ENCODE measurements at regions not wholly inside any gene's neighbourhood (a gene's known extent, or its start where the extent isn't known, plus 50 kb on each side); places are given as distances from the start of the nearest gene placed in this dataset.

DNA sequence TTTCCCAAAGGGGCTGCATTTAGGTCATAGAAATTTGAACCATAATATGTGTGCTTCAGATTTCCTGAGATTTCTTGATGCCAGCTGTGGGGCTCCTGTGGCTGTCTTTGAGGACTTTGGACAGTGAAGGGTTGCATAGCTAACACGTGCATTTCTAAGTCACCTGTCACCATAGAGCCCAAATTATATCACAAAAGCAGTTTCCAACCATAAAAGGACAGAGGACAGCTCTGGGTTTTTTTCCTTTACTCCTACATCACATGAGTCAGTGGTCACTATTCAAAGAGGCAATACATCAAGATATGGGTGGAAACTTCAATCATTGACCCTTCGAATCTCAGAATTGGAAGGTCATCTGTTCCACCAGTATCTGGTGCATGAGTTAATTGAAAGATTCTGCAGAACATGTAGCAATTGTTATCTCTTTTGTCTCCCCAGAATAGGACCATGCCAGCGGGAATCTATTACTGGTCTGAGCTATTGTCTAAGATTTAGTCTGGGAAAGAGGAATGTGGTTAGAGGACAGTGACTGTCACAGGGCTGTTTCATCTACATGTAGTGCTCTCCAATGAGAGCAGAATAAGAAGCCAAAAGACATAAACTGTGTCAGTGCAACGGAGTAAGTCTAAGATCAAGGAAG lies 133.5 kb downstream of the AASDH start:
- H3K27me3 Mint-ChIP-seq: peaks cover 31% of the 10 kb centered on the region
- H3K4me3 Mint-ChIP-seq: no peak overlapping the region
- no peaks in the 10 kb centered on the region for H3K4me1 Mint-ChIP-seq
- ATAC-seq (no peak), DNase-seq (no peak)
- no peak overlapping the region for H3K27ac Mint-ChIP-seq
- H3K9me3 ChIP-seq (ENCODE audit: control insufficient read depth, low read length, poor library complexity, severe bottlenecking): no peaks in the 10 kb centered on the region
- no peaks in the 10 kb centered on the region for H3K36me3 Mint-ChIP-seq (ENCODE audit: low read depth)

DNA sequence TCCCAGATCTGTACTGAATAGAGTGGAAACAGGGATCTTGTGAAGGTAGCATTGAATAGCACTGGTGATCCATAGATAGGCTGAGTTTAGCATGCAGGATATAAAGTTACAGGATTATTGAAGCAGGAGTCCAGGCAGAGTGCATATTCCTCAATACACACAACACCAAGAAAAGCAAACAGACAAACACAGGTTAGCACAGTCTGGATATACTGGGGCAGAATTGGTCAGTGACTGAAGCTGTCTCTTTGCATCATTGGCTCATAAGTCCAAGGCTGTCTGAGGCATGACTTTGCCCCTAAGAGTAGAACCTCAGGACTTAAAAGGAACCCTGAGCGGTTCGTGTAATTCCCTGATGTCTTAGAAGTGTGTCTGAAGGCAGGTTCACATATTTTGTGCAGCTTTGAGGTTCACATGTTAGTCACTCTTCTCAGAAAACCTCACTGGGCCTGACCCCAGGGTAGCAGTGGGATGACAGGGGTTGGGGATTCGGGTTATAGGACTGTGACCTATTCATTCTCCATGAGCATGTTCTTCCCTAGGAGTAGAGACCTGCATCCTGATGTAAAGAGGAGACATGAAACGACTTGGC lies 134.6 kb downstream of the AASDH start:
- H3K4me3 Mint-ChIP-seq: no peak overlapping the region
- DNase-seq: no peak
- H3K36me3 Mint-ChIP-seq (ENCODE audit: low read depth): no peaks in the 10 kb centered on the region
- no peaks in the 10 kb centered on the region for H3K4me1 Mint-ChIP-seq
- H3K27me3 Mint-ChIP-seq: peaks cover 35% of the 10 kb centered on the region
- H3K27ac Mint-ChIP-seq: no peak overlapping the region
- ATAC-seq: no peak
- H3K9me3 ChIP-seq (ENCODE audit: control insufficient read depth, low read length, poor library complexity, severe bottlenecking): no peaks in the 10 kb centered on the region

DNA sequence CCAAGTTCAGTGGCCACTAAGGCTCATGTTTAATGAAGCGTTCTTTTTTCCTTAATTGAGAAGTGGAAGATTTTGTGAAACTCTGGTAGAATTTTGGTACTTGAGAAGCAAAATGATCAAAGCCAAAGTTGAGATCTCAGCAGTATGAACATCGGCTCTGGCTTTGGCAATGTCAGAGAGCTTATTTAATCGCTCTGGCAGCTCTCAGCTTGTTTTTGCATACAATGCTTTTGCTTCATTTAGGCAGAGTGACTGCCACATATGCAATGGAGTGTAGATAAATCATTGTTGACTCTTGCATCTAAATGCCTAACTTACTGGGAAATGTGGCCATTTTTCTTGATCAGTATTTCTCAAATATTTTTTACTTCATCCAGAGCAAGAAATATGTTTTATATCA lies 135.7 kb downstream of the AASDH start:
- Mint-ChIP-seq H3K4me1 (no peaks in the 10 kb centered on the region), H3K36me3 (ENCODE audit: low read depth) (no peaks in the 10 kb centered on the region), H3K27ac (no peak overlapping the region), H3K4me3 (no peak overlapping the region), H3K27me3 (peaks cover 40% of the 10 kb centered on the region)
- DNase-seq (no peak), ATAC-seq (no peak)
- no peaks in the 10 kb centered on the region for H3K9me3 ChIP-seq (ENCODE audit: control insufficient read depth, low read length, poor library complexity, severe bottlenecking)

DNA sequence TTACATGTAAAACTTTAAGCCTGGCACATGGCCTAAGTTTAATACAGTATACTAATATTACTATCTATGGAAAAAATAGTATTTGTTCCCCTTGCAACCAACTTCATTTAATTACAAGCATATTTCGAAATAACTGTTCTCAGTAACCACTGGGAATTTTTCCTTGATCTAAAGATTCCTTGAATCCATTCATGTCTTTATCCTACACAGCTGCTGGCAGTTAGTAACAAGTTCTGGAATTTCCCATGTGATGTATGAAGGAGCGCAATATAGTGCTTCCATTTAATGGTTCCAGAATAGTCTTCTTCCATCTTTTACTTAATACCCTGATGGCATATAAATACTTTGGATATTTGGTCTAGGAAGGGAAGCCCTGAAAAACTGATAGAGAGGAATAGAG lies 136.5 kb downstream of the AASDH start:
- no peak for ATAC-seq
- Mint-ChIP-seq H3K27me3 (peaks cover 46% of the 10 kb centered on the region), H3K27ac (no peak overlapping the region), H3K36me3 (ENCODE audit: low read depth) (no peaks in the 10 kb centered on the region), H3K4me1 (no peaks in the 10 kb centered on the region), H3K4me3 (no peak overlapping the region)
- no peak for DNase-seq
- no peaks in the 10 kb centered on the region for H3K9me3 ChIP-seq (ENCODE audit: control insufficient read depth, low read length, poor library complexity, severe bottlenecking)

DNA sequence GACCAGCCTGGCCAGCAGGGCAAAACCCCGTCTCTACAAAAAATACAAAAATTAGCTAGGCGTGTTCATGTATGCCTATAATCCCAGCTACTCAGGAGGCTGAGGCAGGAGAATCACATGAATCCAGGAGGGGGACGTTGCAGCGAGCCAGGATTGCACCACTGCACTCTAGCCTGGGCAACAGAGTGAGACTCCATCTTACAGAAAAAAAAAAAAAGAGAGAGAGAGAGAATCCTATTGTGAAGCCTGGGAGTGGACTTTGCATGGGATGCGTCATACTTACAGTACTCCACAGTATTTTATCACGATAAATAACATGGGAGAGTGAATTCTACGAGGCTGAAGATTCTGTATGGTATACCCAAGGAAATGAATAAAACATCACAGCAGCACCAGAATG lies 139.6 kb downstream of the AASDH start:
- H3K4me3 Mint-ChIP-seq: no peak overlapping the region
- no peaks in the 10 kb centered on the region for H3K9me3 ChIP-seq (ENCODE audit: control insufficient read depth, low read length, poor library complexity, severe bottlenecking)
- no peak overlapping the region for H3K27ac Mint-ChIP-seq
- DNase-seq (no peak), ATAC-seq (no peak)
- peaks cover 37% of the 10 kb centered on the region for H3K27me3 Mint-ChIP-seq
- no peaks in the 10 kb centered on the region for H3K36me3 Mint-ChIP-seq (ENCODE audit: low read depth)
- no peaks in the 10 kb centered on the region for H3K4me1 Mint-ChIP-seq

DNA sequence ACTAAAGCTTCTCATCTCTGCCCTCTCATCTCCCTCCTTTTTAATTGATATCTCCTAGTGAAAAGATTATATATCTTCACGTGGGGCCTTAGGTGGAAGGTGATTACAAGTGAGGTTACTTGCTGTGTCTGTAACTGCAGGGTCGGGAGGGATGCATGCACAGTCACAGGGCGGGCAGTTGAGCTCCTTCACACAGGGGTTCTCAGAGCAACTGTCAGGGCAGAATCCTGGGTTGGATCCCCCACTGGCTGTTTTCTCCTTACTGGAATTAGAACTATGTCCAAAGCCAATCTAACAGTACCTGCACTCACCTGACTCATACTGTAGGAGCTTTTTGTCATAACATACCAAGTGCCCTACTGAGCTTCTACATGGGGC lies 141.1 kb downstream of the AASDH start:
- DNase-seq (no peak), ATAC-seq (no peak)
- Mint-ChIP-seq H3K27ac (no peak overlapping the region), H3K36me3 (ENCODE audit: low read depth) (no peaks in the 10 kb centered on the region), H3K4me3 (no peak overlapping the region), H3K4me1 (no peaks in the 10 kb centered on the region), H3K27me3 (peaks cover 30% of the 10 kb centered on the region)
- no peaks in the 10 kb centered on the region for H3K9me3 ChIP-seq (ENCODE audit: control insufficient read depth, low read length, poor library complexity, severe bottlenecking)

DNA sequence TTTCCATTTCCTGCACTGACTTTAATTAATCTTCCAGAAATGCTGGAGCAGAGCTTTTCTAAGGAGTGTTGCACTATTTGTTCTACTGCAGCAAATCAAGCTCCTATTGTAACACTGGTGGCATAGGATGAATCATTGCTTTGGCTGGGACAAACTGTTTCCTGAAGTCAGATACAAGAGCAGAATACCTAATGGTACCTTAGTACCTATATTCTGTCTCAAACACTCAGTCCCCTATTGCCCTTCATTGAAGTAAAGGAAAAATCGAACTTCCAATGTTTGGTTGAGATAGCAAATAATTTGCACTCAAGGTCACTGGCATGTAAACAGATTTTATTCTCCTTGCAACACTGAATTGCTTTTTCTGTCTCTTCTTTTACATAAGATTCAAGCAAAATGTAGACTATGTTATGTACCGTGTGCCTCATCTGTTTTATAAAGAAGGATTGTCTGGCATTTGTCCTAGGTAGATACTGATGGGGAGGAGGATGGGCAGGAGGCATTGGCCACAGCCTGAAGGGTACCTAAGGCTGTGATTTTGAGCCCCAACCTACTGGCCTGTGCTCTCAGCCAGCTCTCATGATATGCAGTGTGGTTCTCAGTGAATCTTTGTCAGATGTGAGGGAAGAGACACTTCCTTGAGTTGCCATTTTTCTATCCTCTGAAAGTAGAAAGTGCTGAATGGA lies 141.6 kb downstream of the AASDH start:
- no peaks in the 10 kb centered on the region for H3K36me3 Mint-ChIP-seq (ENCODE audit: low read depth)
- peaks cover 30% of the 10 kb centered on the region for H3K27me3 Mint-ChIP-seq
- no peaks in the 10 kb centered on the region for H3K4me1 Mint-ChIP-seq
- DNase-seq (no peak), ATAC-seq (no peak)
- H3K4me3 Mint-ChIP-seq: no peak overlapping the region
- H3K27ac Mint-ChIP-seq: no peak overlapping the region
- no peaks in the 10 kb centered on the region for H3K9me3 ChIP-seq (ENCODE audit: control insufficient read depth, low read length, poor library complexity, severe bottlenecking)

DNA sequence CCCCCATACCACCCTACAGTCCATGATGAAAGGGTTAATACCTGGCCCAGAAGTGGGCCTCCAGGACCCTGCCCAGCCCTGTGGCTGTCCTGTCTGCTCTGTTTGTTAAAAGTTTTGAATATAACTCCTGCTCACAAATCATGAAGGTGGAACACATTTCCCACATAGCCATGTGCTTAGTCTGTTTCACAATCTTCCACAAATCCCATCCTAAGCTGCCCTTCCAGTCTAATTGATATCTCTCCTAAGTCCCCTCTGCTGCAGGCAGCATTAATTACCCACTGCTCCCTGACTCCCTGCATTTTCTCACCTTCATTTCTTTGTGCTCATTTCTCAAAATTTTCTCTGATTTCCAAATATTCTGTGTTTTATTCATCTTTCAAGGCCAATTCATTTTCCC lies 142.6 kb downstream of the AASDH start:
- DNase-seq (no peak), ATAC-seq (no peak)
- Mint-ChIP-seq H3K4me1 (no peaks in the 10 kb centered on the region), H3K36me3 (ENCODE audit: low read depth) (no peaks in the 10 kb centered on the region), H3K4me3 (no peak overlapping the region), H3K27ac (no peak overlapping the region), H3K27me3 (peaks cover 32% of the 10 kb centered on the region)
- no peaks in the 10 kb centered on the region for H3K9me3 ChIP-seq (ENCODE audit: control insufficient read depth, low read length, poor library complexity, severe bottlenecking)

DNA sequence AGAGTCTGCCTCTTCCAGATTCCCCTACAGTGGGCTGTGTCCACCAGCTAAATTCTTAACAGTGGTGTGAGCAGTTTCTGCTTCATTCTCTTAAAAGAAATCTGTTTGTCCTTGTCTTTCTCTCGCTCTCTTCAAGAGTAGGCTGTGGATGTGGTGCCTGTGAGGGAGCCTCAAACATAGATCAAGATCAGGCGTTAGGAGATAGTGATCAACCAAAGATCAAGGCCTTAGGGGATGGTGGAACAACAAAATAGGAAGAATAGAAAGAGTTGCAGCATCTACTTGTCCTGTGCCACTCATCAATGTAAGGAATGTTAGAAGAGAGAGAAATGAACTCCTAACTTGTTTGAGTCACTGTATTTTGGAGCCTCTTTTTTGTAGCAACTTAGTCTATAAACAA lies 144.2 kb downstream of the AASDH start:
- Mint-ChIP-seq H3K4me1 (no peaks in the 10 kb centered on the region), H3K27ac (no peak overlapping the region), H3K4me3 (no peak overlapping the region), H3K27me3 (peaks cover 36% of the 10 kb centered on the region), H3K36me3 (ENCODE audit: low read depth) (no peaks in the 10 kb centered on the region)
- no peak for ATAC-seq
- DNase-seq: no peak
- H3K9me3 ChIP-seq (ENCODE audit: control insufficient read depth, low read length, poor library complexity, severe bottlenecking): no peaks in the 10 kb centered on the region

DNA sequence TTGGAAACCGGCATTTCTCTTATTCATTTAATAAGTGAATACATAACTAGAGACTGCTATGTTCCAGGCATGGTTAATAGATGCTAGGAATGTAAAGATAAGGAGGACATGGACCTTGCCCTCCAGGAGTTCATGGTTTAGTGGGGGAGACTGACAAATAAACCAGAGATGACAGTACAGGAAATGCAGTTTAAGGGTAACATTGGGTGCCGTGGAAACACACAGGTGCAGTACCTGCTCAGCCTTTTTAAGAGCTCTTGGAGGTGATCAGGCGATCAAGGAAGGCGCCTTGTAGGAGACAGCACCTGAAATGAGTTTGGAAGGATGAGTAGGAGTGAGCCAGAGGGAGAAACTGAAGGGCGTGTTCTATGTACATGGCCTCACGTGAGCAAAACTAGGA lies 145.8 kb downstream of the AASDH start:
- H3K36me3 Mint-ChIP-seq (ENCODE audit: low read depth): no peaks in the 10 kb centered on the region

DNA sequence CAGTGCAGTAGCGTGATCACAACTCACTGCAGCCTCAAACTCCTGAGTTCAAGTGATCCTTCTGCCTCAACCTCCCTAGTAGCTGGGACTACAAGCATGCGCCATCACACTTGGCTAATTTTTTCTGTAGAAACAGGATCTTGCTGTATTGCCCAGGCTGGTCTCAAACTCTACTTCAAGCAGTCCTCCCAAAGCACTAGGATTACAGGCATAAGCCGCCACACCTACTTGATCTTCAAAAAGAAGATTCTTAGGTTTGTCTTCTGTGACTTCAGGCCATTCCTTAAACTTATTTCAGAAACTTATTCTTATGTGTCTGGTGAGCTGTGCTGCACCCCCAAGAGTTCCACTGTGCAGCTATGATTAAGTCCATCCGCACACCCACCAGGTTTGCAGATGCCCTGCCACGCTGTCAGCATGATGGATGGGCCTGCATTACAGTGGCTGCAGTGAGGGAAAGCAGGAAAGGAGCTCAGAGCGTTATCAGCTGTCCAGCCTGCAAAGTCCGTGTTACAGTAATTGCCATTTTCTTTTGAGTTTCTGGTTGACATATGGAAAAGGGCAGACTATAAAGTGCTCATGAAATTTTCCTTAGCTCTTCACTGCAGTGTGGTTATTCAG lies 146.6 kb downstream of the AASDH start:
- no peak overlapping the region for H3K4me3 Mint-ChIP-seq
- H3K9me3 ChIP-seq (ENCODE audit: control insufficient read depth, low read length, poor library complexity, severe bottlenecking): no peaks in the 10 kb centered on the region
- H3K4me1 Mint-ChIP-seq: no peaks in the 10 kb centered on the region
- DNase-seq (no peak), ATAC-seq (no peak)
- peaks cover 29% of the 10 kb centered on the region for H3K27me3 Mint-ChIP-seq
- peaks cover 2% of the 10 kb centered on the region for H3K36me3 Mint-ChIP-seq (ENCODE audit: low read depth)
- no peak overlapping the region for H3K27ac Mint-ChIP-seq

More for the DNA sequence above, 145.8 kb downstream of the AASDH start:
- H3K9me3 ChIP-seq (ENCODE audit: control insufficient read depth, low read length, poor library complexity, severe bottlenecking): no peaks in the 10 kb centered on the region
- ATAC-seq (no peak), DNase-seq (no peak)
- H3K27ac Mint-ChIP-seq: no peak overlapping the region
- H3K4me1 Mint-ChIP-seq: no peaks in the 10 kb centered on the region
- H3K4me3 Mint-ChIP-seq: no peak overlapping the region
- H3K27me3 Mint-ChIP-seq: peaks cover 27% of the 10 kb centered on the region

DNA sequence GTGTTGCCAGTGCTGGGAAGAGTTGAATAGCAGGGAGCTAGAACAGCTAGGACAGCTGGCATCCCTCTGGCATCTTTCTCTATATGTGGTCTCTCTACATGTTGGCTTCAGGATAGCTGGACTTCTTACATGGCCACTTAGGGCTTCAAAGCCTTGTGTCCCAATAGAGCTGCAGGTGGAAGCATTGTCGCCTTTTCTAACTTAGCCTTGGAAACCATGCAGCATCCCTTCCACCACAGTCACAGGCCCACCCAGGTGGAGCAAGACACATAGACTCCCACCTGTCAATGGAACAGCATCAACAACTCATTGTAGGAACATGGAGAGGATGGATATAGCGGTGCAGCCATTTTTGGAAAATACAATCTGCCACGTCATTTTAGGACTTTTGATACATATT lies 149.0 kb downstream of the AASDH start:
- no peaks in the 10 kb centered on the region for H3K9me3 ChIP-seq (ENCODE audit: control insufficient read depth, low read length, poor library complexity, severe bottlenecking)
- H3K4me3 Mint-ChIP-seq: no peak overlapping the region
- H3K27me3 Mint-ChIP-seq: peaks cover 39% of the 10 kb centered on the region
- no peak overlapping the region for H3K27ac Mint-ChIP-seq
- ATAC-seq (no peak), DNase-seq (no peak)
- no peaks in the 10 kb centered on the region for H3K4me1 Mint-ChIP-seq
- peaks cover 2% of the 10 kb centered on the region for H3K36me3 Mint-ChIP-seq (ENCODE audit: low read depth)

DNA sequence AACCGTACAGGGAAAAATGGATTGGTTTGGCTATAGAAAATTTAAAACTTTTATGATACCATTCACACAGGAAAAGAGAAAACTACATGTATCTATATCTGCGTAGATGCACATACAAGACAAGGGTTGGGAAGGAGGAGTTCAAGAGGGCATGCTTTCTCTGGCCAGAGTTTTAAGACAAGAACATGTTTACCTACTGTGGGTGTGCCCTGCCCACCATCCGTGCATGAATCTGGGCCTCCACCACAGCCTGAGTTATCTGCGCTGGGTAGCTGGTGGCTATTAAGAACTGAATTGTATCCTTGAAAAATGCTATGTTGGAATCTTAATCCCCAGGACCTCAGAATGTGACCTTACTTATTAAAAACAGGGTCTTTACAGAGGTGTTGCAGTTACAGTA lies 151.6 kb downstream of the AASDH start:
- ATAC-seq: no peak
- Mint-ChIP-seq H3K27ac (no peak overlapping the region), H3K4me1 (no peaks in the 10 kb centered on the region), H3K27me3 (peaks cover 25% of the 10 kb centered on the region), H3K4me3 (no peak overlapping the region), H3K36me3 (ENCODE audit: low read depth) (peaks cover 2% of the 10 kb centered on the region)
- DNase-seq: no peak
- no peaks in the 10 kb centered on the region for H3K9me3 ChIP-seq (ENCODE audit: control insufficient read depth, low read length, poor library complexity, severe bottlenecking)

Measured in T-helper 17 cell (primary cell).